Lung (tissue), 11 donors: ENCODE measurements at regions not wholly inside any gene's neighbourhood (a gene's known extent, or its start where the extent isn't known, plus 50 kb on each side); places are given as distances from the start of the nearest gene placed in this dataset.

Source experiments
- ATAC-seq: fragments of 200-7000 bp; cut with Tn5 transposase; one replicate; pipeline ENCODE4 v1.9.1; 2020; ENCODE audit warnings: moderate number of reproducible peaks; ENCODE audit not compliant: insufficient read depth, low FRiP score
- DNase-seq, 3 donors: peaks; one replicate each; pipeline ENCODE4 v3.0.0-alpha.2; 2013 to 2017
- H3K27ac ChIP-seq, 2 donors: one replicate each; pipeline ENCODE4 v1.5.1; 2013; ENCODE audit warnings: mild to moderate bottlenecking in 2 of 2, moderate library complexity in 2 of 2, control low read depth in 1 of 2, inconsistent platforms in 1 of 2, low read depth in 1 of 2, low read length in 1 of 2
- H3K27me3 ChIP-seq, 3 donors: one replicate each; pipeline ENCODE4 v1.5.1; 2013; ENCODE audit warnings: low read length in 2 of 3; ENCODE audit not compliant: control insufficient read depth in 3 of 3, insufficient read depth in 3 of 3
- H3K36me3 ChIP-seq, 4 donors: one replicate each; pipeline ENCODE4 v1.5.1; 2013; ENCODE audit warnings: low read length in 4 of 4, mild to moderate bottlenecking in 1 of 4, moderate library complexity in 1 of 4; ENCODE audit not compliant: control insufficient read depth in 4 of 4, insufficient read depth in 4 of 4
- H3K4me1 ChIP-seq, 5 donors: one replicate each; pipeline ENCODE4 v1.5.1; 2013; ENCODE audit warnings: low read length in 5 of 5, mild to moderate bottlenecking in 2 of 5, moderate library complexity in 1 of 5; ENCODE audit not compliant: control insufficient read depth in 5 of 5, insufficient read depth in 5 of 5
- H3K4me3 ChIP-seq: one replicate; pipeline ENCODE4 v1.5.1; 2013; ENCODE audit warnings: mild to moderate bottlenecking, control low read depth, moderate library complexity
- H3K9ac ChIP-seq, 2 donors: one replicate each; pipeline ENCODE4 v1.5.1; 2013; ENCODE audit warnings: low read length in 2 of 2, control low read depth in 1 of 2; ENCODE audit not compliant: insufficient read depth in 1 of 2
- H3K9me3 ChIP-seq, 4 donors: one replicate each; pipeline ENCODE4 v1.5.1; 2013; ENCODE audit warnings: low read length in 3 of 4, mild to moderate bottlenecking in 1 of 4, moderate library complexity in 1 of 4; ENCODE audit not compliant: control insufficient read depth in 4 of 4, insufficient read depth in 3 of 4
- WGBS, 2 donors: extraction: QIAGEN DNeasy Blood & Tissue Kit; methylation state at CpG; one replicate each; pipeline ENCODE4 v1.1.7; 2013; 5-methylcytosine and 5-hydroxymethylcytosine counted together
- TF ChIP-seq, protein P1 (sequence below): IDR thresholded peaks from 2 replicates; pipeline ENCODE4 v1.5.1; 2012; ENCODE audit warnings: mild to moderate bottlenecking; ENCODE audit errors: control extremely low read depth, extremely low read depth
- donor health status: control.
- donor health status: control.
- donor health status: Bipolar disorder and iron deficiency.
- donor health status: healthy.
- donor health status: DM: yes; HTN: yes; CAD: no.

DNA sequence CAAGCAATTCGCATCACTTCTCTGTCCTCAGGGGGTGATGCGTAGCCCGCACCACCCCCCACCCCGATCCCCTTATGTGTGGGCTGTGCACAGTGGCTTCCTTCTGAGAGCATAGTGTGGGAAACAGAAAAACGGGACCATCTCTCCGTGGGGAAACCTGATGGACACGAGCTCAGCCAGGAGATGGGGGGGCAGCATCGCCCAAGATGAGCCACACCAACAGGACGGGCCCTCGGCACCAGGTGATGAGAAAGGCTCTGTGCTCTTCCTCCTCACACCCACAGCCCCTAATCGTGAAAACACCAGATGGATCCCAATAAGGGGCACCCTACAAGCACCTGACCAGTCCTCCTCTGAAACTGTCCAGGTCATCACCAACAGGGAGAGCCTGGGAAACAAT is 153.6 kb downstream of the SHANK2 start:
- WGBS, 2 donors: 88 to 90% methylated on average over 11 of the region's 11 CpGs
- no peak for DNase-seq
- H3K4me1 ChIP-seq: peaks cover 0 to 5% (median 0%) of the 10 kb centered on the region in 5 donors
- no peaks in the 10 kb centered on the region for H3K27me3 ChIP-seq
- peaks cover 0 to 4% (median 0%) of the 10 kb centered on the region in 4 donors for H3K9me3 ChIP-seq
- no peak overlapping the region for H3K4me3 ChIP-seq
- TF ChIP-seq, protein P1, sequence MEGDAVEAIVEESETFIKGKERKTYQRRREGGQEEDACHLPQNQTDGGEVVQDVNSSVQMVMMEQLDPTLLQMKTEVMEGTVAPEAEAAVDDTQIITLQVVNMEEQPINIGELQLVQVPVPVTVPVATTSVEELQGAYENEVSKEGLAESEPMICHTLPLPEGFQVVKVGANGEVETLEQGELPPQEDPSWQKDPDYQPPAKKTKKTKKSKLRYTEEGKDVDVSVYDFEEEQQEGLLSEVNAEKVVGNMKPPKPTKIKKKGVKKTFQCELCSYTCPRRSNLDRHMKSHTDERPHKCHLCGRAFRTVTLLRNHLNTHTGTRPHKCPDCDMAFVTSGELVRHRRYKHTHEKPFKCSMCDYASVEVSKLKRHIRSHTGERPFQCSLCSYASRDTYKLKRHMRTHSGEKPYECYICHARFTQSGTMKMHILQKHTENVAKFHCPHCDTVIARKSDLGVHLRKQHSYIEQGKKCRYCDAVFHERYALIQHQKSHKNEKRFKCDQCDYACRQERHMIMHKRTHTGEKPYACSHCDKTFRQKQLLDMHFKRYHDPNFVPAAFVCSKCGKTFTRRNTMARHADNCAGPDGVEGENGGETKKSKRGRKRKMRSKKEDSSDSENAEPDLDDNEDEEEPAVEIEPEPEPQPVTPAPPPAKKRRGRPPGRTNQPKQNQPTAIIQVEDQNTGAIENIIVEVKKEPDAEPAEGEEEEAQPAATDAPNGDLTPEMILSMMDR: no peak
- ATAC-seq: no peak
- H3K9ac ChIP-seq: no peak overlapping the region
- H3K36me3 ChIP-seq: peaks cover 0 to 4% (median 0%) of the 10 kb centered on the region in 4 donors
- H3K27ac ChIP-seq: no peak overlapping the region

DNA sequence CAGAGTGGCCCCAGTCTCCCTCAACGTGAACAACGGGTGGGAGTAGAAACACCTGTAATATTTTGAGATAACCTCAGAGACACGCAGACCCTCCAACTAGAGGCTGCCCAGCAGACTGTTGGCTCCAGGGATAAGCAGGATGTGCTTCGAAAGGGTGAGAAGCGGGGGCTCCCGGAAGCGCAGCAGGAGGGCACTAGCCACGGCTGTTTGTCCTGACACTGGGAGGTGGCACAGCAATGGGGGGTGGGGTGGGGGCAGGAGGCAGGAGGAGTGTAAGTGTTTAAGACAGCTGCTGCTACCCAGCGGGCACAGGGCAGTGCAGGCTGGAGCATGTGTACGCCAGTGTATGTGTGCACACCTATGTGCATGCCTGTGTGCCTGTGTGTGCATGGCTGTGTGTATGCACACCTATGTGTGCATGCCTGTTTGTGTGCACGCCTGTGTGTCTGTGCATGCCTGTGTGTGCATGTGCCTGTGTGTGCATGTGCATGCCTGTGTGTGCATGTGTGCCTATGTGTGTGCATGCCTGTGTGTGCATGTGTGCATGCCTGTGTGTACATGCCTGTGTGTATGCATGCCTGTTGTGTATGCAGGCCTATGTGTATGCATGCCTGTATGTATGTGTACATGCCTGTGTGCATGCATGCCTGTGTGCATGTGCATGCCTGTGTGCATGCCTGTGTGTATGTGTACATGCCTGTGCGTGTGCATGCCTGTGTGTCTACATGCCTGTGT is 154.7 kb downstream of the SHANK2 start:
- no peak overlapping the region for H3K4me3 ChIP-seq
- H3K27ac ChIP-seq: no peak overlapping the region

DNA sequence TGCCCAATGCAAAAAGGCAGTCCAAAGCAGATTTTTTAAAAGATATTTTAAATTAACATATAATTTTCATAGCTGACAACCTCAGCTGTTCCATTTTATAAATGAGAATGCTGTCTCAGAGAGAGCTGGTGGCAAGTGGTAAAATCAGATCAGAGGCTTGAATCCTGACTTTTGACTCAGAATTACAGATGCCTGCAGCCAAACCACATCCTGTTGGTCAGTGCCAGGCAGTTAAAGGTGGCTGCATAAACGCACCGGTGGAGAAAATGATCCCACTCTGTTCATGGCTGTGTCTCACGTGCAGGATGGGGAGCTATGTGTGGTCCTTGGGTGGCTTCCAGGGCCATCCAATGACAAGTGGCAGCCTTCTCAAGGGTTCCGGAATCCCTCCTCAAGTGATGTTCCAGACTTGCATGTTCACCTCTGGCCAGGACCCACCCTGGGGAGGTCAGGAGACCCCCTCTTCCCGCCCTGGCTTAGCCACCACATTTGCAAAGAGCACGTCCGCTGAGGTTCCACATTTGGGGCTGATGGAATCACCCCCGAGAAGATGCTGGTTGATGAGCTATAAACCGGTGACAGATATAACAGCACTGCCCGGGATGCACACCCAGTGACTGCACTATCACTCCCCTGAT is 155.5 kb downstream of the SHANK2 start:
- H3K27me3 ChIP-seq: no peaks in the 10 kb centered on the region
- H3K9me3 ChIP-seq: peaks cover 0 to 4% (median 0%) of the 10 kb centered on the region in 4 donors
- ATAC-seq (no peak), DNase-seq (no peak)
- peaks cover 0 to 1% (median 0%) of the 10 kb centered on the region in 5 donors for H3K4me1 ChIP-seq
- peaks cover 0 to 4% (median 0%) of the 10 kb centered on the region in 4 donors for H3K36me3 ChIP-seq
- no peak overlapping the region for H3K9ac ChIP-seq
- TF ChIP-seq, protein P1: no peak
- no peak overlapping the region for H3K4me3 ChIP-seq
- 75 to 76% methylated on average over 10 of the region's 10 CpGs for WGBS, 2 donors
- H3K27ac ChIP-seq: no peak overlapping the region

More for the DNA sequence above, 154.7 kb downstream of the SHANK2 start:
- Histone ChIP-seq H3K4me1 (peaks cover 0 to 5% (median 0%) of the 10 kb centered on the region in 5 donors), H3K36me3 (peaks cover 0 to 4% (median 0%) of the 10 kb centered on the region in 4 donors), H3K9ac (no peak overlapping the region), H3K9me3 (peaks cover 0 to 4% (median 0%) of the 10 kb centered on the region in 4 donors), H3K27me3 (no peaks in the 10 kb centered on the region)
- WGBS, 2 donors: 87 to 88% methylated on average over 12 of the region's 12 CpGs
- TF ChIP-seq, protein P1: no peak
- DNase-seq: no peak
- ATAC-seq: no peak
